ENCODE measurements at regions not wholly inside any gene's neighbourhood (a gene's known extent, or its start where the extent isn't known, plus 50 kb on each side); places are given as distances from the start of the nearest gene placed in this dataset.

DNA sequence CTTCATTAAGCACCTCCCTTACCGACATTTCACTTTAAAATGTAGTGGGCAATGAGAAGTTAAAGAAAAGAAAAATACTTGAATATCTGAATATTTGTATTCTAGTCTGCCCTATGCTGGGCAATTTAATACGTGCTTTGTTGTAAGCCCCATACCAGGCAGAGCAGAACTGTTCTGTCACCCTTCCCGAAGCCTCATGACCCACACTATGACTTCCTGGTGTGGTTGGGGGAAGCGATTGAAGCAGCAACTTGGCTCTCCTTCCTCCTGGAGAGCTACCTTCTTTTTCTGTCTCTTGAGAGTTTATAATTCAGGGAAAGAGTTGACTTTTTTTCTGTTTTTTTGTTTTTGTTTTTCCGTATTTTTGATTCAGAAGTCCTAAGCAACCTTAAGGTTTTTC lies 243.7 kb downstream of the INHBA start:
- H3K4me3 Mint-ChIP-seq = peak overlapping the region; percentile 49
- peaks cover 6% of the 10 kb centered on the region for H3K36me3 Mint-ChIP-seq (ENCODE audit: low read depth)
- H3K4me1 Mint-ChIP-seq (ENCODE audit: low read depth) = peaks cover 17% of the 10 kb centered on the region
- no peaks in the 10 kb centered on the region for H3K27me3 Mint-ChIP-seq
- intact Hi-C loops (cut with micrococcal nuclease) = no loop called here
- H3K27ac Mint-ChIP-seq = peak overlapping the region; percentile 75
- peaks cover 9% of the 10 kb centered on the region for H3K9me3 Mint-ChIP-seq

DNA sequence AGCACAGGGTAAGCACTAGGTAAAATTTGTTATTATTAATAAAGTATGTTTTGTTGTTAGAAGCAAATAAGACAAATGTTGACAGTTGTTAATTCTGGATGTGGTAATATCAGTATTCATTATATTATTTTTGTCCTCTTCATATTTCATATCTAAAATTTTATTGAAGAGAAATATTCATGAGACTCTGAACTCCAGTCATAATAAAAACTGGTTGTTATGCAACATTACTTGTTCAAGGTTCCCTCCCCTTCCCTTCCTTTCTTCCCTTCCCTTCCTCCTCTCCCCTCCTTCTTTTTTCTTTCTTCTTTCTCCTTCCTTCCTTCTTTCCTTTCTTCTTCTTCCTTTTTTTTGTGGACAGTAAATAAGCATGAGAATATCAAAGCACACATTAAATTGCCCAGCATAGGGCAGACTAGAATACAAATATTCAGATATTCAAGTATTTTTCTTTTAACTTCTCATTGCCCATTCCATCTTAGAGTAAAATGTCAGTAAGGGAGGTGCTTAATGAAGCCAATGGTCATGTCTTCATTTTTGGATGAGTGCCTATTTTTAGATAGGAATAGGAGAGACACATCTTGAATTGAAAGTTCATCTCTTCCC lies 245.0 kb downstream of the INHBA start:
- Mint-ChIP-seq H3K4me1 (ENCODE audit: low read depth) (peaks cover 17% of the 10 kb centered on the region), H3K27me3 (no peaks in the 10 kb centered on the region), H3K9me3 (peaks cover 9% of the 10 kb centered on the region), H3K27ac (no peak overlapping the region), H3K4me3 (no peak overlapping the region), H3K36me3 (ENCODE audit: low read depth) (peaks cover 6% of the 10 kb centered on the region)
- intact Hi-C loops (cut with micrococcal nuclease) = no loop called here

DNA sequence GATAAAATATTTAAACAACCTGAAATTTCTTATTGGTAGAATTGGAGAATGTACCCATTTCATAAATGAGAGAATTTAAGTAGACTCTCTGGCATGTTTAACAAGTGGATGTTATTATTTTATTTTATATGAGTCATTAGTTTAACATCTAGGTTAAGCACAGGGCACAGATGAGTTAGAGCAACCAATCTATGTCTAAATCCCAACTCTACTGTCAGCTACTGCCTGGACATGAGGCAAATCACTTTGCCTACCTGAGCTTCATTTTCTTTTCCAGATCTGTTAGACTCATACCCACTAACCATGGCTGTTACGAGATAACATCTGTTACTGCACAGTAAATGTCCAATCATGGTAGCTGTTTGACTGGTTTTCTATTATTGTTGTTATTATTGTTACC lies 251.1 kb downstream of the INHBA start:
- no peak overlapping the region for H3K4me3 Mint-ChIP-seq
- no peaks in the 10 kb centered on the region for H3K9me3 Mint-ChIP-seq
- H3K27ac Mint-ChIP-seq = no peak overlapping the region
- intact Hi-C loops (cut with micrococcal nuclease) = no loop called here
- H3K27me3 Mint-ChIP-seq = no peaks in the 10 kb centered on the region
- no peaks in the 10 kb centered on the region for H3K4me1 Mint-ChIP-seq (ENCODE audit: low read depth)
- no peaks in the 10 kb centered on the region for H3K36me3 Mint-ChIP-seq (ENCODE audit: low read depth)

DNA sequence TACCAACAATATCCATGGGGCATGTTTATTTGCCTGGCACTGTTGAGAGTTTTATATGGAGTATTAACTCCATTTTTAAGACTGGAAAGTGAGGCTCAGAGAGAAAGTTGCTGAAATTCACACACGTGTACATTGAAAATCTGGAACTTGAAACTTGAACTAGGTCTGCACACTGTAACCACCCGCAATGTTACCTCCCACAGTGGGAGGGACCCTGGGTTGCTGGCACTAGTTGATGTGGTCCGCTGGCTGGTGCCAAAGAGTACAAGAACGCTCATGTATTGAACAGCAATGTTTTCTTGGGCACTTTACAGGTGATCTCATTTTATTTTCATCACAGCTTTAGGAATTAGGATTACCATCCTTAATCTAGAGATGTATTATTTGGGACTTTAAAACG lies 253.2 kb downstream of the INHBA start:
- intact Hi-C loops (cut with micrococcal nuclease) = no loop called here
- no peak overlapping the region for H3K4me3 Mint-ChIP-seq
- H3K27ac Mint-ChIP-seq = no peak overlapping the region
- no peaks in the 10 kb centered on the region for H3K27me3 Mint-ChIP-seq
- H3K4me1 Mint-ChIP-seq (ENCODE audit: low read depth) = no peaks in the 10 kb centered on the region
- no peaks in the 10 kb centered on the region for H3K36me3 Mint-ChIP-seq (ENCODE audit: low read depth)
- H3K9me3 Mint-ChIP-seq = no peaks in the 10 kb centered on the region

DNA sequence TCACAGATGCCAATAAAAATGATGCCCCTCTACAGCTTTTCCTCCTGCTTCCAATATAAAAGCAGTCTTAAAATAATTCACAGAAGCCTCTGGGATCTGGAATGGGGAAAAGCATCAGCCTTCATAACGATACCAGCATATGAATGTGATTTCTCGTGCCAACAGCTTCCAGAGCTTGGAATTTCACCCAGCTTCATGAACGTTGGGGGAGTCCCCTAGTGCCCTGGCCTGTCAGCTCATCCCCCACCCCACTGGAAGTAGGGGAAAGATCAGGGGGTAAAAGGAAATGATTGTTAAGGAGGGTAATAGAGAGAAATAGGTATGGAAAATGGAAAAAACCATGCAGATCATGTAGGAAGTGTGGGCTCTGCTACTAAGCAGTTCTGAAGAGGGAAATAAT lies 253.6 kb downstream of the INHBA start:
- H3K9me3 Mint-ChIP-seq = no peaks in the 10 kb centered on the region

DNA sequence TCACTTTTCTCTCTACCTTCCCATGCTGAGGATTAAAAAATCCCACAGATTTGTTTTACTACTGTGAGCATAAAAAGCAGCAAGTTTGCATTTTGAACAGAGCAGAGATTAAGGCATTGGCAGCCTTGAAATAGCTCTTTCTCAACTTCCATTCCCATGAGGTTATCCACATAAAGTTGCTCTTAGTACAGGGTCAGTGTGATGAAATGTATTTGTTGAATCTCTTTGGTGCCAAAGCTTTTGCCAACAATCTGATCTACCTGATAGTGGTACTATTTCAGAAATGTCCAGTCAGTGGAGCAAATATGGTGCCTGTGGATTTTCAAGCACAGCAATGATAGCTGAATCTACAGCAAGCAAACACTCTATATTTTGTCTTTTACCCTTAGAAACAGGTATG lies 254.8 kb downstream of the INHBA start:
- intact Hi-C loops (cut with micrococcal nuclease) = no loop called here
- H3K27ac Mint-ChIP-seq = no peak overlapping the region
- no peak overlapping the region for H3K4me3 Mint-ChIP-seq
- no peaks in the 10 kb centered on the region for H3K4me1 Mint-ChIP-seq (ENCODE audit: low read depth)
- peaks cover 4% of the 10 kb centered on the region for H3K9me3 Mint-ChIP-seq
- no peaks in the 10 kb centered on the region for H3K27me3 Mint-ChIP-seq
- H3K36me3 Mint-ChIP-seq (ENCODE audit: low read depth) = no peaks in the 10 kb centered on the region

More for the DNA sequence above, 253.6 kb downstream of the INHBA start:
- H3K4me3 Mint-ChIP-seq = no peak overlapping the region
- intact Hi-C loops (cut with micrococcal nuclease) = no loop called here
- no peaks in the 10 kb centered on the region for H3K36me3 Mint-ChIP-seq (ENCODE audit: low read depth)
- H3K4me1 Mint-ChIP-seq (ENCODE audit: low read depth) = no peaks in the 10 kb centered on the region
- H3K27me3 Mint-ChIP-seq = no peaks in the 10 kb centered on the region
- no peak overlapping the region for H3K27ac Mint-ChIP-seq

DNA sequence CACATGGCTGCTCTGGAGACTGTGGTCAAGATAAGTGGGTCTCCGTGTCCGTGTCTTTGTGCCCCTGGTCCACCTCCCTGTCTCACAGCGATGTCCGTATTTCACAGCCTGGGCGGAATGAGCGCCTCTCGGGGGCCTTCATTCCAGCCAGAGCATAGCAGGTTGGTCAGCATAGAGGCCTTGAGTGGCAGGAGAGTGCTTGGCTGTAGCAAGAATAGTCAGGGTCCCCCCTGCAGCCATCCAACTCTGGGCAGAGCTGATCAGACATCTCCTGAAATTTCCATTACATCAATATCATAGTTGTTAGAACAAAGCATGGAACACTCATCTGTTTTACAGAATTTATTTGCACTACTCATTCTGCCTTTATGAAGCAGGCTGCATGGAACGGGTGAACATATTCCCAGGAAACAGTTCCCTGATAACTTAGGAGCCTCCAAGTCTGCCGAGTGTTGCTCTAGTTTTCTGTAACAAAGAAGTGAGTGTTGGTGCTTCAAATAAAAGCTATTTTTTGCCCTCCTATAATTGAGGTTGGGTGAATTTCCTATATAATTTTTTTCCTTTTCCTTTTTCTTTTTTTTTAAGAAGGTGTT lies 255.3 kb downstream of the INHBA start:
- intact Hi-C loops (cut with micrococcal nuclease) = no loop called here
- Mint-ChIP-seq H3K27ac (no peak overlapping the region), H3K9me3 (peaks cover 9% of the 10 kb centered on the region), H3K27me3 (no peaks in the 10 kb centered on the region), H3K36me3 (ENCODE audit: low read depth) (no peaks in the 10 kb centered on the region), H3K4me1 (ENCODE audit: low read depth) (no peaks in the 10 kb centered on the region), H3K4me3 (no peak overlapping the region)

DNA sequence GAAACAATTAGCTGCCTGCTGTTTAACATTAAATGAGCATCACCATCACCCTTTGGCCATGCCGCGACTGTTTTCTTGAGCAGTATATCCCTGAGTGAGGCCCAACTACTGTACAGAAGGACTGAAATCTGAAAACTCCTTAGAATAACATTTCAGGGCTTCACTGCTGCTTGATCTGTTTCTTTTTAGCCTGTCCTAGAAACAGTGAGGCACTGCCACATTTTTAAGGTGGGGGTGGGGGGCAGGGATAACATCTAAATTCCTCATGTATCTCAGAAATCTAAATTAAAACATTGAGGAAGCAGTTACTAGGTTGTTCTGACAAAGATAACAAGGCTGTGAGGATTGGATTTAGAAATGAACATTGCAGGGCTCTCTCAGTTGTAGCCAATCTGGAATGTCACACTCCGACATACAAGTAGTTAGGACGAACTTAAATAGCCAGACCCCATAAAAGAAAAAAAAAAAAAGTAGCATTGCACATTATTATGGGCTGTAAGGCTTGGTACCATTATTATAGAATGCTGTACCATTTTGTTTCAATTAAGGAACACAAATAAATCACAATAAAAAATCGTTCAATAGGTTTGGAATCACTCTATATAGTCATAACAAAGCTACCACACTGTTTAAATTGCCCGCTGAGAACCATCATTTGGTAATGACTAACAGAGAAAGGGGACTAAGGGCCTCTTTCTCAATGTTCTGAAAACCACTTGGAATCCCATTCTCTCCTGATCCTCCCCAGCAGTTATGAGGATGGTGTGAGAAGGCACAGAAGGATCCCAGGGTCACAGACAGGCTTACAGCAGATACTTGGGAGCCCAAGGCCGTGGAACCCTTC lies 256.1 kb downstream of the INHBA start:
- intact Hi-C loops (cut with micrococcal nuclease) = no loop called here
- H3K4me3 Mint-ChIP-seq = no peak overlapping the region
- peaks cover 9% of the 10 kb centered on the region for H3K9me3 Mint-ChIP-seq
- no peaks in the 10 kb centered on the region for H3K36me3 Mint-ChIP-seq (ENCODE audit: low read depth)
- H3K4me1 Mint-ChIP-seq (ENCODE audit: low read depth) = no peaks in the 10 kb centered on the region
- H3K27me3 Mint-ChIP-seq = no peaks in the 10 kb centered on the region
- no peak overlapping the region for H3K27ac Mint-ChIP-seq

DNA sequence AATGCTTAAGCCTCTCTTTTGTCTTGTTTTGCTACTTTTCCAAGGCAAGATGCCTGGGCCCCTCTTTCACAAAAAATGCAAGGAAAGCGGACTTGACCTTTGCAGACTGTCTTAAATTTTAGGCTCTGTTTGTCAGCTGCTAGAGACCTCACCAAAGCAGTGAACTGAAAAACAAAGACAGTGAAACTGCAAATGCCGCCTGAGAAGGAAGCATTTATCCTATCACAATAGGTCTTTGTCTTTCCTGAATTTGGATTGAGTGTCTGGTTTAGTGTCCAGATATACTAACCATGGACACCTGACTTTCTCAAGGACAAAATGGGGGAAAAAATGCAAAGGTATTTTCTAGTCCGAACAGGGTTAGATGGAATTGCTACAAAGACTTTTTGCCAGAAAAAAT lies 256.9 kb downstream of the INHBA start:
- no peaks in the 10 kb centered on the region for H3K4me1 Mint-ChIP-seq (ENCODE audit: low read depth)
- no peak overlapping the region for H3K4me3 Mint-ChIP-seq
- no peaks in the 10 kb centered on the region for H3K36me3 Mint-ChIP-seq (ENCODE audit: low read depth)
- intact Hi-C loops (cut with micrococcal nuclease) = no loop called here
- peaks cover 9% of the 10 kb centered on the region for H3K9me3 Mint-ChIP-seq
- H3K27me3 Mint-ChIP-seq = no peaks in the 10 kb centered on the region
- no peak overlapping the region for H3K27ac Mint-ChIP-seq

DNA sequence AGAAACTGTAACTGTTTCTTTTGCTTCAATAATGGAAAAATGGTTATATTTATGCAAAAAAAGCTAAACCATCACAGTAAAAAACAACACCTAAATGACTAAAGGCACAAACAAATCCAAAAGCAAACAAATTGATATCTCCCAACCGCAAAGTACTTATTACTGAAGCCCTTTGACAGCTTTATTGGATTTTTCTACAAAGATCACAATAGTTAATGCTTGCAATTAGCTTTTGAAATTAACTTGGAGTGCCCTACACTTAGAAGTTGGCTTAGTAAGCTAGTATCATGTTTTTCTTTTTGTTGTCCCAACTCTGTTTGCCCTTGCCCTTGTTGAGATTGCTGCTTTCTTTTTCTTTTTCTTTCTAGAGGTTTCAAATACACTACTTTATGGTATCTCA lies 257.5 kb downstream of the INHBA start:
- H3K4me3 Mint-ChIP-seq = no peak overlapping the region
- H3K27ac Mint-ChIP-seq = no peak overlapping the region
- intact Hi-C loops (cut with micrococcal nuclease) = no loop called here

DNA sequence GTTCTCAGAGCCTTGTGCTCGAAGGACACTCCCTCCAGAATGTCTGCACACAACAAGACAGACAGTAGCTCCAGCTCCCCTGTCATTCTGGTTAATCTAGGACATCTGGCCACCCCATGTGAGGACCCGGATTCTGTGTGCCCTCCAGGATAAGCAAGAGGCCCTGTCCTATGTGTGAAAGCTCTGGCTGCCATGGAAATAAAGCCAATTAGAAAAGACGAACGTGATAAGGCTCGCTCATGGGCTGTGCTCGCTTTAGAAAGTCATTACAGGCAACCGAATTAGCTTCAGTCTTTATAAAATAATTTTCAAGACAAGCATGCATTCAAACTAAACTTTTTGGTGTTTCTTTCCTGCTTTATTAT lies 263.4 kb downstream of the INHBA start:
- no peaks in the 10 kb centered on the region for H3K36me3 Mint-ChIP-seq (ENCODE audit: low read depth)
- no peaks in the 10 kb centered on the region for H3K27me3 Mint-ChIP-seq
- peaks cover 9% of the 10 kb centered on the region for H3K9me3 Mint-ChIP-seq
- H3K4me3 Mint-ChIP-seq = no peak overlapping the region
- H3K27ac Mint-ChIP-seq = no peak overlapping the region
- intact Hi-C loops (cut with micrococcal nuclease) = no loop called here
- H3K4me1 Mint-ChIP-seq (ENCODE audit: low read depth) = peaks cover 7% of the 10 kb centered on the region

More for the DNA sequence above, 257.5 kb downstream of the INHBA start:
- no peaks in the 10 kb centered on the region for H3K4me1 Mint-ChIP-seq (ENCODE audit: low read depth)
- H3K27me3 Mint-ChIP-seq = no peaks in the 10 kb centered on the region
- H3K9me3 Mint-ChIP-seq = peaks cover 9% of the 10 kb centered on the region
- no peaks in the 10 kb centered on the region for H3K36me3 Mint-ChIP-seq (ENCODE audit: low read depth)

DNA sequence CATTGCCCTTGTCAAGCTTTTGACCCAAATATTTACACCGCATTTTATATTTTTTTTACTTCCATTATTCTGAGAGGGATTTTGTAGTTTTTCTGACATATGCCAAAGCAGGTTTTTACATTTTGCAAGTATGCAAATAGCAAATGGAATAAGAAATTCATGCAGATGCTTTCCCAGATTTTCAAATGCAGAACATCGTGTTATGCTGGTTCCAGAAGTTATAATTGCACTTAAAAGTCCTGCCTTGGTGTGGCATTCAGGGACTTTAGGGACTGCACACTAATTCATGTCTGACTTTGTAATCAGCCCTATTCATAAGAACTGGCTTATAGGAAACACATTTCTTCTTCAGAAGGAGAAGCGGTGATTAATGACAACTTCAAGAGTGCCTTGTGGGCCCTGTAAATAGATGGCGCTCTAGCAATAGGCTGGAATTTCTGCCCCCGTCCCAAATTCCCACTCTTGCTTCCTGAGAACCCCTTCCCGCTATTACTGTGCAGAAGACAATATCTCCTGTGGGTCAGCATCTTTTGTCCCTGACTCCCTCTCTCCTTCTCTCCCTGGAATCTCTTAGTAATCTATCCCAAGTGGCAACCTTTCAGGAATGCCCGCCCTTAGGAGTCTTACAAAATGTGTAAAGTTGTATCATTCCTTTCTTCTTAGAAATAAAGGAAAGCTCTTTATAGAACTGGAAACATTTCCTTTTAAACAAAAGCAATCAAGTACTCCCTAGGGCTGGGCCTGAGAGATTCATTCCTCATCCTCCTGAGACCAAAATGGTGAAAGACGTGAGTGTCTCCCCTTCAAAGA lies 264.0 kb downstream of the INHBA start:
- no peak overlapping the region for H3K27ac Mint-ChIP-seq
- no peaks in the 10 kb centered on the region for H3K36me3 Mint-ChIP-seq (ENCODE audit: low read depth)
- peaks cover 7% of the 10 kb centered on the region for H3K4me1 Mint-ChIP-seq (ENCODE audit: low read depth)
- H3K27me3 Mint-ChIP-seq = no peaks in the 10 kb centered on the region
- peaks cover 9% of the 10 kb centered on the region for H3K9me3 Mint-ChIP-seq
- no peak overlapping the region for H3K4me3 Mint-ChIP-seq
- intact Hi-C loops (cut with micrococcal nuclease) = no loop called here

DNA sequence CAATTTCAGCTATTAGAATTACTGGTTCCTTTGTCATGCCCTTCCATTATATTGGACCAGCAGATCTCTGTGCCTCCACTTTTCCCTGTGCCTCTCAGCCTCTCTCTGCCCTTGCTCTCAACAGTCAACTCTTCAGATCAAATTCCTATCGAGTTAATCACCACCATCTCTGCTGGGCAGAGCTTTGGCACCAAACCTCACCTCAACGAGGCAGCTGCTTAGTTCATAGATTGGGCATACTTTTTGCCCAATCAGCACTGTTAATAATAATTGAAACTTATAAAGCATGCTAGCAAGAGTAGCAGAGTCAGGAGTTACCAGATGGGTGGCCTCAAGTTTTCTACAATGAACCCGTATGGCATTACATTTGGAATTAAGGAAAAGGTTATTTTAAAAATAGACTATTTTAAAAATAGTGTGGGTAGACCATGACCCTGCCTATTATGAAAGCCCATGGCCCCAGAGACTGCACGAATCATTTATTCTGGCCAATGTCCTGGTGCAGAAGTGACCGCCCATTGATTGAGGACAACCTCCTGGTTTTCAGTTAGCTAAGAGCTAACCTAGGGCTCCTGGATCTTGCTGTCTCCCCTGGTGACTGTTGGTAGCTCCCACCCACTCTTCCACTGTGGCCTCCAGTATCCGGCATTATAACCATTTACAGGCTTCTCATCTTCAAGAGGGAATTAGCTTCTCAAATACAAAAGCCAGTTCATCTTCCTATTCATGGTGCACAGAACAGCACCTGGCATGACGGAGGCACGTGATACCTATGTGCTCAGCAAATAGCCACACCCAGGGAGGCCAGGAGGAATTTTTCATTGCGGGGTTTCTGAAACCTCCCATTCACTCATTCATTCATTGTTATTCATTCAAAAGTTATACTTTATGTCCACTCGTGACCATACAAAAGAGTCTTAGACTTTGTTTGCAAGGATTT lies 265.4 kb downstream of the INHBA start:
- Mint-ChIP-seq H3K36me3 (ENCODE audit: low read depth) (no peaks in the 10 kb centered on the region), H3K27me3 (no peaks in the 10 kb centered on the region), H3K27ac (no peak overlapping the region), H3K4me3 (no peak overlapping the region), H3K9me3 (no peaks in the 10 kb centered on the region), H3K4me1 (ENCODE audit: low read depth) (peaks cover 7% of the 10 kb centered on the region)
- intact Hi-C loops (cut with micrococcal nuclease) = no loop called here
